HG02938 (cell line): ENCODE measurements at regions not wholly inside any gene's neighbourhood (a gene's known extent, or its start where the extent isn't known, plus 50 kb on each side); places are given as distances from the start of the nearest gene placed in this dataset.
"Not testable (repeated sequence)": the region's sequence is repeated elsewhere in the genome, so short reads cannot be mapped to it uniquely, and the experiment has no call there.

ENCODE experiments used
- ATAC-seq: cut with Tn5 transposase; IDR thresholded peaks from one replicate; pipeline ENCODE4 v1.9.1; 2021; ENCODE audit warnings: mild to moderate bottlenecking, moderate library complexity; ENCODE audit not compliant: unreplicated experiment

GRCh38 chr1:120657804-120658203 lies 65.9 kb upstream of the NBPF26 start:
- ATAC-seq: not testable (repeated sequence)

GRCh38 chr1:120658622-120659021 lies 65.1 kb upstream of the NBPF26 start:
- not testable (repeated sequence) for ATAC-seq

DNA sequence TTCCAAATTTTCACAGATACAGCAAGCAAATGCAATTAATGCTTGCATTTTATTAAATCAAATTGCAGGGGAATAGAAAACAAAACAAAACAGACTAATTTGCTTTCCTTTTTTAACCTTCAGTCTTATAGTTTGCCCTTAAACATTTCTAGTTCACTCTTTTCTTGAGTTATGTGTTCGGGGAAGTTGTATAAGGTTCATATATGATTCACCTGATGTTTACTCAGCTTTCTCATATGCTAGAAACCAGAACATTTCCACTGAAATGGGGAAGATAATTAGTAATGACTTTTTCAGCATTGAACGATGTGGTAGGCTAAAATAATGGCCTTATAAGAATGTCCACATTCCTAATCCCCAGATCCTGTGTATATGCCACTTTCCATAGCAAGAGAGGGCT lies 64.6 kb upstream of the NBPF26 start:
- not testable (repeated sequence) for ATAC-seq

- not testable (repeated sequence) for ATAC-seq
Observed at GRCh38 chr1:120664376-120665249, 59.1 kb upstream of the NBPF26 start.

DNA sequence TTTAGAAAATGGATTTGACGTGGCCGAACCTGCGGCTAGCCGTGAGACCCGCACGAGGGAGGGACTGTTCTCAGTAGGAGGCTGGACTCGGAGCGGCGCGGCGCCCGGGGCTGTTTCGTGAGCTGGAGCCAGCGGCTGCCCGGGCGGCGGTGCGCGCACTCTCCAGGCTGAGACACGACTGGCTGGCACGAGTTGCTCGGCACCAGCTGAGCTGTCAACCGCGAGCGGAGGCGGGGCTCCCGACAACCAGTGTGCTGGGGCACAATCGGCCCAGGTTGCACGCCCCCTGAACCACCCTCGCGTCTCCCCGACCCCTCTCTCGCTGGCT lies 58.5 kb upstream of the NBPF26 start:
- ATAC-seq: not testable (repeated sequence)

GRCh38 chr1:120668187-120668586 lies 55.6 kb upstream of the NBPF26 start:
- not testable (repeated sequence) for ATAC-seq
